Hepatocyte (in vitro differentiated cells): ENCODE measurements at regions not wholly inside any gene's neighbourhood (a gene's known extent, or its start where the extent isn't known, plus 50 kb on each side); places are given as distances from the start of the nearest gene placed in this dataset. TPM values are rescaled to one million over a fixed set of nuclear protein-coding genes. Genes with fewer than 3 reads are reported as not detected.

Experiments
- DNase-seq: peaks from one replicate; pipeline ENCODE4 v3.0.0-alpha.2; 2016; ENCODE audit warnings: low spot score
- H2AFZ ChIP-seq: fragments of 200-600 bp; sonication (generic); 2 replicates; pipeline ENCODE4 v1.6.0; 2016; ENCODE audit warnings: antibody characterized with exemption, mild to moderate bottlenecking
- H3K27ac ChIP-seq: fragments of 200-600 bp; sonication (generic); 2 replicates; pipeline ENCODE4 v1.5.1; 2016; ENCODE audit warnings: mild to moderate bottlenecking
- H3K27me3 ChIP-seq: fragments of 200-600 bp; sonication (generic); 2 replicates; pipeline ENCODE4 v1.6.1; 2016
- H3K36me3 ChIP-seq: fragments of 200-600 bp; sonication (generic); replicated peaks from 2 replicates; pipeline ENCODE4 v1.5.1; 2016; ENCODE audit warnings: low read depth; ENCODE audit not compliant: insufficient read depth
- H3K4me1 ChIP-seq: fragments of 200-600 bp; sonication (generic); 2 replicates; pipeline ENCODE4 v1.5.1; 2016; ENCODE audit warnings: mild to moderate bottlenecking, moderate library complexity; ENCODE audit not compliant: insufficient read depth
- H3K4me2 ChIP-seq: fragments of 200-600 bp; sonication (generic); 2 replicates; pipeline ENCODE4 v1.6.0; 2016
- H3K4me3 ChIP-seq: fragments of 200-600 bp; sonication (generic); 2 replicates; pipeline ENCODE4 v1.5.1; 2016; ENCODE audit warnings: mild to moderate bottlenecking
- H3K79me2 ChIP-seq: fragments of 200-600 bp; sonication (generic); 2 replicates; pipeline ENCODE4 v1.6.0; 2017; ENCODE audit warnings: mild to moderate bottlenecking
- H3K9me2 ChIP-seq: fragments of 200-600 bp; sonication (generic); replicated peaks from 2 replicates; pipeline ENCODE4 v1.6.0; 2017; ENCODE audit warnings: mild to moderate bottlenecking; ENCODE audit not compliant: insufficient read depth
- H3K9me3 ChIP-seq: fragments of 200-600 bp; sonication (generic); 2 replicates; pipeline ENCODE4 v1.5.1; 2016; ENCODE audit warnings: low read depth, mild to moderate bottlenecking
- H4K20me1 ChIP-seq: fragments of 200-600 bp; sonication (generic); 2 replicates; pipeline ENCODE4 v1.6.0; 2016; ENCODE audit warnings: mild to moderate bottlenecking; ENCODE audit not compliant: insufficient read depth, poor library complexity, severe bottlenecking
- CTCF ChIP-seq: fragments of 200-600 bp; sonication (generic); IDR thresholded peaks from 2 replicates; pipeline ENCODE4 v1.5.1; 2016; ENCODE audit warnings: antibody characterized with exemption, mild to moderate bottlenecking; ENCODE audit not compliant: poor library complexity
- EZH2 ChIP-seq: fragments of 200-600 bp; sonication (generic); IDR thresholded peaks from 2 replicates; pipeline ENCODE4 v1.6.1; 2016; ENCODE audit warnings: antibody characterized with exemption, mild to moderate bottlenecking, borderline replicate concordance
- EZH2phosphoT487 ChIP-seq: fragments of 200-600 bp; sonication (generic); IDR thresholded peaks from one replicate; pipeline ENCODE4 v1.6.1; 2018; ENCODE audit warnings: antibody characterized with exemption, mild to moderate bottlenecking, low read depth, moderate library complexity; ENCODE audit not compliant: unreplicated experiment, severe bottlenecking
- WGBS: methylation state at CpG from one replicate; pipeline ENCODE4 v1.1.6; 2016; ENCODE audit warnings: low lambda C conversion rate; ENCODE audit errors: missing lambda C conversion rate; 5-methylcytosine and 5-hydroxymethylcytosine counted together
- small RNA-seq: library from RNA; depleted of rRNA; stranded (forward); fragments of <200 nt; gene quantifications from one replicate; pipeline ENCODE3, GENCODE V24; 2014

- Histone ChIP-seq H3K79me2 (no peaks in the 10 kb centered on the region), H3K36me3 (no peaks in the 10 kb centered on the region), H3K27me3 (no peaks in the 10 kb centered on the region), H3K4me1 (peaks cover 12% of the 10 kb centered on the region), H4K20me1 (no peaks in the 10 kb centered on the region), H2AFZ (no peak overlapping the region), H3K4me2 (no peak overlapping the region), H3K9me3 (no peaks in the 10 kb centered on the region), H3K9me2 (no peaks in the 10 kb centered on the region), H3K27ac (no peak overlapping the region), H3K4me3 (no peak overlapping the region)
- no peak for TF ChIP-seq EZH2
- TF ChIP-seq CTCF = no peak
- TF ChIP-seq EZH2phosphoT487 = no peak
- no peak for DNase-seq
- WGBS = 90% methylated on average over 4 of the region's 4 CpGs
Observed at GRCh38 chr10:79017882-79018520, 50.8 kb upstream of the ZMIZ1 start.

GRCh38 chr10:79018521-79019011 is 50.2 kb upstream of the ZMIZ1 start:
- Histone ChIP-seq H3K36me3 (no peaks in the 10 kb centered on the region), H3K9me2 (no peaks in the 10 kb centered on the region), H3K4me2 (no peak overlapping the region), H4K20me1 (no peaks in the 10 kb centered on the region), H3K4me1 (peaks cover 12% of the 10 kb centered on the region), H2AFZ (no peak overlapping the region), H3K9me3 (no peaks in the 10 kb centered on the region), H3K27me3 (no peaks in the 10 kb centered on the region), H3K4me3 (no peak overlapping the region), H3K79me2 (no peaks in the 10 kb centered on the region), H3K27ac (no peak overlapping the region)
- 77% methylated on average over 5 of the region's 5 CpGs for WGBS
- TF ChIP-seq EZH2 (no peak), CTCF (no peak), EZH2phosphoT487 (no peak)
- no peak for DNase-seq

Small RNA genes in the stretch of these regions (small RNA-seq; reads per million reads assigned to genes)
- not detected for gene RF00056
